ENCODE measurements at regions not wholly inside any gene's neighbourhood (a gene's known extent, or its start where the extent isn't known, plus 50 kb on each side); places are given as distances from the start of the nearest gene placed in this dataset.

DNA sequence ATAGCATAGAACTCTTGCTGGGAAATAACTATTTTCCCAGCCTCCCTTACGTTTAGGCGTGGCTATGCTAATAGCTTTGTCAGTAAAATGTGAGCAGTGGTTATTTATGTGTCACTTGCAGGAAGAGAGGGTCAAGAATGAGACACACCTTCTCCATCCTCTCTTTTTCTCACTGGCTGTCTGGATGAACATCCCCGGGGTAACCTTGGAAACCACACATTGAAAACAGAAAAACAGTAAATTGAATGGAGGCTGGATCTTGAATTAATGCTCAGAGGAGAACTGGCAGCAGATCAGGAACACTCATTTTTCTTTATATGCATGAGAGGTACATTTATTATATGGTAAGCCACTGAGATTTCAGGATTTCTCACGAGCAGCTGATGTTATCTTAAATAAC lies 127.6 kb downstream of the DNAJB9 start:
- DNase-seq: no peak

DNA sequence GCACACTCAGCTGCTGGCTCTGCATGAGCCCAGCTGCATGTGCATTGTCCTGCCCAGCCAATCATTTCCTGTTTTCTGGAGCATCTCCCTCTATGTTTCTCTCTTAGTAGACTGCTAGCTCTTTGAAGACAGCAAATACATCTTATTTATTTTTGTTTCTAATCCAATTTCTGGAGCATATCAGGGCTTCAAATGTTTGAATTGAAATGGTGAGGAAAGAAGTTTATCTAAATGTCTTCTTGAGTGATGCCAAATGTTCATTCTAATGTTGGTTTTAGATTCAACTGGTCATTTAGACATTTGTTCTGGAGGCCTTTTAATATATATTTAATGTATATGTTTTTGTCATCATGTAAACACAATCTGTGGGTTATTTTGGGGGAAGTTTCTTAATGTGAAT lies 141.9 kb downstream of the DNAJB9 start:
- no peak for DNase-seq

DNA sequence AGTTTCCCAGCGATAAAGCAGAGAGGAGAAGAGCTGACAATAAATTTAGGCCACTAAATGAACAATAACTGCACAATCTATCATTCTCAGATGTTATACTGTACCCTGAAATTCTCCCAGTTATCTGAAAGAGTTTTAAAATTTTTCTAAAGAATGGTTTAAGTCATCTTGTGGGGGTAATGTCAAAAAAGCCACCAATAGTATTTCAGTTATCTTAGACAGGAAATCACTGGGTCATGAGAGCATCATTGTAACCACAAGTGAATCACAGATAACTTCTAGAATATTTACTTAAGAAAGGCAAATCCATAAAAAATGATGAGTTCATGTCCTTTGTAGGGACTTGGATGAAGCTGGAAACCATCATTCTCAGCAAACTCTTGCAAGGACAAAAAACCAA lies 147.1 kb downstream of the DNAJB9 start:
- DNase-seq: no peak

DNA sequence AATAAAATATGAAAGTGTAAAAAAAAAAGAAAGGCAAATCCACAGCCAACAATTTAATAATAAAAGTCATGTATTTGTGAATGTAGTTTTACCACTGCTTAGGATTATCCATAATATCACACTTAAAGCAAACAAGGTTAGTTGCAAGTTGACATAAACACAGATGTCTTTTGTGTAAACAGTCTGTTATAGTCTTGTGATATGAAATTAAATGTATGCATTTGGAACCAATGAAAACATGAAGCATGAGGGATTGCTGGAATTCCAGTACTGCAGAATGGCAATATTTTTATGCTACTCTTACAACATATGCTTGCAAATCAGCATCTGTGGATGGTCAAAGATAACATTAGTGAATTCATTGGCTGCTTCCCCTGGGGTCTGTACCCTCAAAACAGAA lies 148.1 kb downstream of the DNAJB9 start:
- DNase-seq: no peak

DNA sequence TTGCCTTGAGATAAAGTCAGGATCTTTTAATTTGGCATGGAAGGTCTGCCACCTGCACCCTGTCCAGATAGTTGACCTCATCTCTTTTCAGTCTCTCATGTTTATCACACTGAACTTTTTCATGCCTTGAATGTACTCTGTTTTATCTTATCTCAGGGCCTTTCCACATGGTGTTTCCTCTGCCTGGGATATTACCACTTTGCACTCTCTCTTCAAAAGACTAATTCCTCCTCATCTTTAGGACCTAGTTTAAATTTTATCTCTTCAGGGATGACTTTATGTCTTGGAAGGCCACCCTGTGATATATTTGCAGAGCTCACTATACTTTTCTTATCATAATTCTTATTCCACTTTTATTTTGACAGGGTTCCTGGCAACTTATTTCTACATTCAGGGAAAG lies 150.0 kb downstream of the DNAJB9 start:
- DNase-seq: no peak

DNA sequence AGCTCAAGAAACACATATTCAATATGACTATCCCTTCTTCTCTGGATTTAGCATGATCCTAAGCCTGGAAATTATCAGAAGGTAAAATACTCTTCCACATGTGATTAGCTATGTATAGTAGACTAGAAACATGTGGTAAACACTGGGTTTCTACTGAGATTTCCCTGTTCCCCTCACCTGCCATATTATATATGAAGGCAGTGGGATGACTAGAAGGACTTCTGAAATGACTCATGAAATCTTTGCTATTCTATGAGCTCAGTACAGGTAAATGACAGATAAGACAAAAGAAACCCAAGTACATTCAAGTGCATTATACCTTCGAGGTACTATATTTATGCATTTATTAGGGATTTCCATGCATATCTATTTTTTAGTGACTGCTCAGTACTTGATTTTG lies 152.9 kb downstream of the DNAJB9 start:
- DNase-seq: no peak

DNA sequence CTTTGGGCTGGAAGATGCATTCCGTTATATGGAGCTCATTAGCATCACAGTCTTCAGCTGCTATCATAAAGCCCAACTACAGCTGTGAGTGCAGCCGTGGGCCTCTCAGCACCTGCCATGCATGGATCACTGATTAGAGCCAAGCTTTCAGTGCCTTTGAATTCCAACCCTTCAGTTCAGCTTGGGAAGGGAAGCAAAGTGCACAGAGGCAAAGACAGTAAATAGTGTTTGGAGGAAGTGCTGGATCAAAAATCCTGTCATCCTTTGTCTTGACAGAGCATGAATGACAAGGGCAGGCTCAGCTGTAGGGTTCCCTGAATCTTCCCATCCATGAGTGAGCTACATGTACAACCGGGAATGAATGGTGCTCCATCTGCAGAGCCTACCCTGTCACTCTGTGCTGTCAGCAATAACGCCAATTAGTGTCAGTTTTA lies 153.7 kb downstream of the DNAJB9 start:
- DNase-seq: no peak

DNA sequence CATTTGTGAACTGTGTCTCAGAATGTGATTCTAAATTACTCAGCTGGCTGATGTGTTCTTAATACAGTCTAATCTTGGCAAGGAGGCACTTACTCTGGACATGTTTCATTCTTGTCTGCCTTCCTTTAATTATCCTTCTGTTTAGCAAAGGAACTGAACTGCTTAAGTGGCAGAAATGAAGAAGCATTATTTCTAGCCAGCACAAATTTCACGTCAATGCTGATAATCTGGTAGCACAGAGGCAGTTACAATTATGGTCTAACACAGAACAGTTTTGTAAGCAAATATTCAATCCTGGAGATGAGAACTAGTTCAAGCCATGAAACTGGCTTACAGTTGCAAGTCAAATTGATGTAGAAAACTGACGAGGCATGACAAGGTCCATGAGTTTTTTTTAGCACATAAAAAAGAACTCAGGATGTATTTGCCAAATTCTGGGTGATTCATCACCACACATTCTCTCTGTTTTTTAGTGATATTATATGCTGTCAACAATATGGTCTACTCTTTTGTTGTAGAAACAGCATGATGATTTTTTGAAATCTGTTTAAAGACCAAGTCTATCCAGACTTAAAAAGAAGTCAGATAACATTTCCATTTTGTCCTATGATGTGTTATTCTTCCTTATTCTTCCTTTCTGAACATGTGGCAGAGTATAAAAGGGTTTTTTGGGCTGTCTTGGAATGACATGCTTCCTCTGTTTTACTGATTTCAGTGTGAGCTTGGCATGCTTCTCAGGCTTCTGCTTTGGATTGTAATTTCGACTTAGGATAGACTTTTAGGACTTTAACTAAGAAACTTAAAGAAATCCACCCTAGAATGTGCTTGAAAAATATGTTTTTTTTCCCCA lies 154.8 kb downstream of the DNAJB9 start:
- no peak for DNase-seq

DNA sequence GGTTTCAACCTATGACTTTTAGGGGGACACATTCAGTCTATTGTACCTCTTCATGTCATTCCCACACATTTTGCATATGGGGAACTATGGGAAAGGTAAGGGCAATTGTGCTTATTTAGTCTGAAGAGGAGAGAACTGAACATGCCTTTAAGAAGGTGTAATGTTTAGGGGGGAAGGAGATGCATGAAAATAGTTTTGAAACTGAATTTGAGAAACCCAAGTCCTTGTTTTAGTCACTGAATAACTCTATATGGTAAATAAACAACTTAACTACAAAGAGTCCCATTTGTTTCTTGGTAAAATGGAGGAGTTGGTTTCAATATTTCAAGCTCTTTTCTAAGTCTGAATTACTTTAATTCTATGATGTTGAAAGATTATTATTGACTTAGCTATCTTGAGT lies 166.1 kb downstream of the DNAJB9 start:
- DNase-seq: no peak

DNA sequence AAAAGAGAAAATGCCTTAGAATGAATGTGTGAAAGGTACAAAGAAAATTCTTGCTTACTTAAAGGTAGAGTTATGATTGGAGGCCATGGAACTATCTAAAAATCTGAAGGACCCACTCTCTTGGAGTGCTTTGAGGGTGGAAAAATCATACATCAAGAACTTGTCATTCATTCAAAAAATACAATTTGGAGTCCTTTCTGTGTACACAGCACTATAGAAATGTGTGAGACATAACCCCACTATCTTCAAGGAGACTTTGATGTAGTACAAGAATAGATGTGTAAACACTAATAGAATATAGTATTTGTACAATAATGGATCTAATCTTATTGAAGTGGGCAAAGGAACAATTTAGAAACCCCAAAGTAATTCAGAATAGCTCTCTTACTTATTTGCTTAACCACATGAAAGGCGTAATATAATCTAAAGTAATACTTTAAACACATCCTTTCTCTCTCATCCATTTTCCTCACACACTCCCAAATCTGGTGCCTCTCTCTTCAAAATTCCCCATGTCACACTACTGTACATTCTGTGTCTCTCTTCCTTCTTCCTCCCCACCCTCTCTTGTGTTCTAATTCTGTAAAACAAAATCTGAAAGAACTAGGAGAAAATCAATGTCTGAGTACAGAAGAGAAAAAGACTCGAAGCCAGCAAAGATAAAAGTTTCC lies 166.7 kb downstream of the DNAJB9 start:
- no peak for DNase-seq

DNA sequence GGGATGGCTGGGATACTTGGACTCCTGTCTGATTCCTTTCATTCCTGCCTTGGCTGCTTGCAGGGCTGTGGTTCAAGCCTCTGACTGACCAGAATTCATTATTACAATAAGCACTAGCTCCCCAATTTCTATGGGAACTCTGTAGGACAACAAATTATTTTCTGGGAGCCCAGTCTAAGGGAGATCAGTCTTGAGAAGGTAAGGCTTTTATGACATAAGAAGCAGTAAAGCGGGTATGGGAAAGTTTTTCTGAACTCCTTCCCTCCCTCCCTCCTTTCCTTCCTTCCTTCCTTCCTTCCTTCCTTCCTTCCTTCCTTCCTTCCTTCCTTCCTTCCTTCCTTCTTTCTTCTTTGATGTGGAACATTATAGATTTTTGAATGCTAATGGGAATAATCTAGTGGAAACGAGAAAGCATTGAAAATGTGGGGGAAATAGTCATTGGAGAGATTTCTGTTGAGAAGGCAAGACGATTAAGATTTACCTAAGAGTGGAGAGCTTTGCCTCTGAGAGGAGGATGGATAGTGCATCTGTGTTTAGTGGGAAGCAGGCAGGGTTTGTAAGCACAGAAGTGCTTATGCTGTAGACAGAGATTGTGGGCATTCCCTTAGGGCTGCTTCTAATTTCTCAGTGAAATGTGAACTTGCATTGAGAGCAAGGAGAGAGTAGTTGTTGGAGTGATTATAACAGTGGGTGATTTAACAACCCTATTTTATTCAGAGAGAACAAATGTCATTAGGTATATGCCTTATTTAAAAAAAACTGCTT lies 201.5 kb downstream of the DNAJB9 start:
- peak in 1 of 56 donors; percentile 2 for DNase-seq

DNA sequence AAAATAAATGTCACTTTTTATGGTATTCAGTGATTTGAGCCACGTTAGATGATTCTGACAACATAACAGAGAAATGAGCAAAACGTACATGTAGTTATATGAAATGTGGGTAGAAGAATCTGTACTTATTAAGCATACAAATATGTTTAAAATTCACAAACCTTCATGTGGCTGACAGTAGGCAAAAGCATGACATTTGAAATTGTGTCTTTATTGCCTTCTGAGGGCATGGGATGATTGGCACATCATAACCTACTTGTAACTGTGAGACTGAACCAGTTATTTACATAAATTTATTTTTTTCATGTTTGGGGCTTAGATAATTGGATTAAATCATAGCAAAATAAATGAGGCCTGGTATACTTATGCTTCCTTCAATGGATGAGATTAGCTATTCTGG lies 202.2 kb downstream of the DNAJB9 start:
- no peak for DNase-seq

DNA sequence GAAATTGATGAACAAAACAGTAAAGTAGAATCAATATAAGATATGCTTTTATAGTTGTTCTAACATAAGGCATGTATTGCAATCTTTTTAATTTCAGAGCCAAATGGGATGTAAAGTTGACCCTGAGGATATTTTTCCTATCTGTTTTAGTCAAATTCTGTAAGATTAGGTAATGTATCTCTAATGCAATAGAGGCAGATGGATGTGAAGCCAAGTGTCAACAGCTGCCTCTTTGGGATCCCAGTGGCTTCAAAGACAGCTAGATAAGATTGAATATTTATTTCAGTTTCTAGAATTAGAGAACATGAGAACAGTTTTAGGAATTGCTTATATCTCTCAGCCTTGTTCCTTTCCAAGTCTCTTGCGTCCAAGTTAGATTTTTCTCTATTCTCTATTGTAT lies 208.3 kb downstream of the DNAJB9 start:
- no peak for DNase-seq

DNA sequence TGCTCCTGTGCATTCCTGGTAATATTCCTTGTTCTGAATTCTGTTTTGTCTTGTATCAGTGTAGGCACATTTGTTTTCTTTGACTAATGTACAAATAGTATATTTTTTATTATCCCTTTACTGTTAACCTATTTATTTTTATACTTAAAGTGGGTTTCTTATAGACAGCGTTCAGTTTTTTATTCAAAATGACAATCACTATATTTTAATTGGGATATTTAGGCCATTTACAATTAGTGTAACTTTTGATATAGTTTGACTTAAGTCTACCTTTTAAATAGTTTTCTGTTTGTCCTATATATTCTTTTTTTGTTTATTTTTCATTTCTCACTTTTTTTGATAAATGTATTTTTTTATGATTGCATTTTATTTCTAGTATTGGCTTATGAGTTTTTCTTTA lies 219.8 kb downstream of the DNAJB9 start:
- no peak for DNase-seq

DNA sequence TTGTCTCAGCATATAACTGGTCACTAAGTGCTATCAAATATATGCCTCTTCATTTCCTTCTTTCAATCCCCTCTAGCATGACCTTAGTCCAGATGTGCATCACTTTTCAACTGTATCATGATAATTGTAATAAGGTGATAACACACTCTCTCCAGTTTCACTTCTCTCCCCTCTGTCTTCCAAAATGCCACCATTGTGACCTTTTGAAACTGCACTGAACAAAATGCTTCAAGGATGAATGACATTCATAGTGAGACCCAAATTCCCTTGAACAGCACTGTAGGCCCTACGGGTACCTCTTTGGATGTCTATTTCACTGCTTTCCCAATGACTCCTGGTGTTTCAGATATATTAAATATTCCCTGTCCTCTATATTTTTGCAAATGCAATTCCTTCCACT lies 224.8 kb downstream of the DNAJB9 start:
- DNase-seq: no peak

DNA sequence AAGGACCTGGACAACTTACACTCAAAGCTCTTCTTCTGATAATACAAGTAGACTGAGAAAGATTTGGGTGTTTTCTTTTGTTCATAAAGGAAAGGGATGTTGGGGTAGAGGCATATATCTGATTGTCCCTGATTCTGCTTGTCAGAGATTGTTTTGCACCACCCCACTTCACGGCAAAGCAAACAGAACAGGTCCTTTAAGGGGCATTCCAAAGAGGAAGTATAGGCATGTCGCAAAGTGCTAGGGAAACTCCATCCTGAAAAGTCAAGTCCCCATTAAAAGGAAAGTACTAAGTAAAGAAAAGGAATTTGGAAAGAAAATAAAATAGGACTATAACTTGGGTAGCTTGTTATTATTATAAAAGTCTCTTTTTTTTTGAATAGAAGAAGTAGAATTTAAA lies 233.0 kb downstream of the DNAJB9 start:
- no peak for DNase-seq

DNA sequence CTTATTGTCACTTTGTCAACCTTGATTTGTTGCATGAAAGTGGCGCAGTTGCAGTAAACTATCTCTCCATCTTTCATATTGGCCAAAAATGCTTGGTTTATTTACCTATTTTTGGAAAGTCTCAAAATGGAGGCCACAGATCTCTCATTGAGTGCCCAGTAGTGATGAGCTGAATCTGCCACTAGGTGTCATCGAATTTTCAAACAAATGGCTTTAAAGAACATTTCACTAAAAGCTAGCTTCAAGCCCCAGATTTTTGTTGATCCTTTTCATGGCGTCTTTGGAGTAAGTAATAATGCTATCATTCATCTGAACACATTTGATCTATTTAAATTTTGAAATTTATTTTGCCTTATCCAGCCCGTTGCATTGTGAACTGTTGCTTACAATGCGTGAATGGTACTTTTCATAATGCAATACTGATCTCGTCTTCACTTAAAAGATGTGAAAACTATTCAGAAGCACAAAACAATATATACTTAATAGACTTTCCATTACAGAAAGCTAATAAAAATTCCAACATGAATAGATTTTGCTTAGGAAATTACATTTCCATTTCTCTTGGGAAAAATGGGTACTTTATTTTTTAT lies 236.2 kb downstream of the DNAJB9 start:
- peak in 1 of 56 donors; percentile 1 for DNase-seq

DNA sequence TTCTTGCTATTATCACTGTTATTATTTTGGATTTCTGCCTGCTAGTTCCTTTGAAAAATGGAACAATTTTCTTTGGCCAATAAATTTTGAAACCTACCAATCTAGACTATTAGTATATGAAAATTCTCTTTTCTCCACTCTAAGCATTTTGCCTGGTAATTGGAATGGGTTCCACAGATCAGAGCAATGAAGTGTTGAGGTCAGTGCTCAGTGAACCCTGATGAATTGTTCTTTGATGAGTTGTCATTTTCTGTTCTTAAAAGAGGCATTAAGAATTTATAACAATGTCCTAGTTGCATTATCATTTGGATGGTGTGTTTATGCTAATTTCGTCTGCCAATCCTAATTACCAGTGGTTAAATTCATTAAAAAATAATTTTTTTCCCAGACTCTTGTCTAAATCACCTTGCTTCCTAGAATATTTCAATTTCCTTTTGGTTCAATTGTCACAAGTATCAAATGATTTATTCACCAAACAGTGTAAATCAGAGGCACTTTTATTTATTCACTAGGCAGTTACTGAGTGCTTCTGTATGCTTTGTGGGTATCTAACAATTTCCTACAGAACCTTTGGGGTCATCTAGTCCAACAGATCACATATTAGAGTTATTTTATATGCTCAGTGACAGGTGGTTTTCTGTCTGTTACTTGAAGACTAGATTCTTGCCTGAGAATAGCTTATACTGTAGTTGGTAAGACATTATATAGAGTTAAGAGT lies 239.0 kb downstream of the DNAJB9 start:
- DNase-seq: no peak

DNA sequence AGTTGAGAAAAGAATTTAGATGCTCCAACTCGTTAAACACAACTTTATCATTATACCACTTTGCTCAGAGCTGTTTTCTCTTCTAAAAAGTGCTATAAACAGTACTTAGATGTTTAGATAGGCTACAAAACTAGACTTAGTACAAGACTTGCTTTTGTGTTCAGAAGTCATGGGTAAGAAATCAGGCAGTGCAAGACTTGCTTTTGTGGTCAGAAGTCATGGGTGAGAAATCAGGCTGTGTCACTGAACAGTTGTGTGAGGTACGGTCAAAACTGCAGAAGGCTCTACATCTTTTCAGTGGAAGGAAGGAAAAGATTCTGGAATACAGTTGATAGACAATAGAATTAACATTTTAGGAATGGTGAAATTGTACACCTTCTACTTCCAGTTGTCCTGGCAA lies 239.7 kb downstream of the DNAJB9 start:
- DNase-seq: no peak

DNA sequence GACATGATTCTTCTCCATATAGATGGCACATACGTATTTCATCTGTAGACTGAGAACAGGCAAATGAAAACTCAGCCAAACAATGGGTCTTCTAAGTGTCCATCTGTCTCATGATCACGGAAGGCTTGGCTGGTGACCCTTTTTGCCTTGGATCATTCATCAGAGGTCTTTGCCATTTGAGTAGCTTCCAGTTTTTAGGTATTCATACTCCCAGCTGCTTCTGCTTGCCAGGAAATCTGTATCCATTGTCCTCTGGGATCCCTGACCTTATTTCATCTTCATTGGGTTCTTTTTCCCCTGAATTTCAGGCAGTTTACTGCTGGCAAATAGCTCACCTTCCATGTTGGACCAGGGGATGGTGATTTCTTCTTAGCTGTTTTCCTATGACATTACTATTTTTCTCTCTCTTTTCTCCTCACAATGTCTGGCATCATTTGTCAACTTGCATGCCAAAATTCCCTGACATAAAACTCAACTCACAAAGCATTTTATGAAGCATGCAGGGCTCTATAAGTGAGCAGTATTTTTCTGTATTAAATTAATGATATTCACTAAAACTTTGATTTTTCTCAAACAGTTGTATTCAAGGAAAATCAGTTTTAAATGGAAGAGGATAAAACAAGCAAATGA lies 241.2 kb downstream of the DNAJB9 start:
- no peak for DNase-seq

Data from nucleus accumbens (tissue), 56 donors.